Renal cortical epithelial cell (primary cell): ENCODE measurements at regions not wholly inside any gene's neighbourhood (a gene's known extent, or its start where the extent isn't known, plus 50 kb on each side); places are given as distances from the start of the nearest gene placed in this dataset.
A peak's percentile ranks its signal among the peaks of the same experiment; 100 is the strongest.

ENCODE experiments used
- DNase-seq: peaks from one replicate; pipeline ENCODE4 v3.0.0-alpha.2; 2011; ENCODE audit warnings: low read depth

DNA sequence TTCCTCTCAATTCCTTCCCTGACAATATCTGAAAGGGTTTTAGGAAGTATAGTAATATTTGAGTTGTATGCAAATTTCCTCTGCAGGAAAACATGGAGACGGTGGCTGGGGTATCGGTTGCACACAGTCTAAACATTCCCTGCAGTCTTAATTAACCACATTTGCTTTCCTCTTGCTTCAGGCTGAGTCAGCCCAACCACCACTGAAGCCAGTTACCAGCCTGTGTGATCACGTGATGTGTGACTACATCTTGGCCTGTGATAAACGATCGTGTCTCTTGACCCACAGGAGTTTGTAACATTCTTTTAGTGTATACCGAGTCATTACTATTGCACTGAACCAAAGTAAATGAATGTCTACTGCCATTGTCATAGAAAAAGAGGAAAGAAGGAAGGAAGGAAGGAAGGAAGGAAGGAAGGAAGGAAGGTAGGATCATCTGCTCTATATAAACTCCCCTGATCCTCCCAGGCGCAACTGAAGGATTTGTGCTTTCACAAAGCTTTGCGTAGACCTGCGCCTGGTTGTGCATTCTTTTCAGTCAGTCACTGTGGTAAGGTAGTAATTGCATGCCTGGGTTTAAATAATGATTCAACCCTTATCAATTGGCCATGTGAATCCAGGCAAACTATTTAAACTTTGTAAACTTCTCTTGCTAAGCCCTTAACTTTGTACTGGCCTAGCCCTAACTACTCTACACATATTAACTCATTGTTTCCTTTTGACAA lies 280.6 kb upstream of the SALL1 start:
- peak; percentile 100 for DNase-seq

DNA sequence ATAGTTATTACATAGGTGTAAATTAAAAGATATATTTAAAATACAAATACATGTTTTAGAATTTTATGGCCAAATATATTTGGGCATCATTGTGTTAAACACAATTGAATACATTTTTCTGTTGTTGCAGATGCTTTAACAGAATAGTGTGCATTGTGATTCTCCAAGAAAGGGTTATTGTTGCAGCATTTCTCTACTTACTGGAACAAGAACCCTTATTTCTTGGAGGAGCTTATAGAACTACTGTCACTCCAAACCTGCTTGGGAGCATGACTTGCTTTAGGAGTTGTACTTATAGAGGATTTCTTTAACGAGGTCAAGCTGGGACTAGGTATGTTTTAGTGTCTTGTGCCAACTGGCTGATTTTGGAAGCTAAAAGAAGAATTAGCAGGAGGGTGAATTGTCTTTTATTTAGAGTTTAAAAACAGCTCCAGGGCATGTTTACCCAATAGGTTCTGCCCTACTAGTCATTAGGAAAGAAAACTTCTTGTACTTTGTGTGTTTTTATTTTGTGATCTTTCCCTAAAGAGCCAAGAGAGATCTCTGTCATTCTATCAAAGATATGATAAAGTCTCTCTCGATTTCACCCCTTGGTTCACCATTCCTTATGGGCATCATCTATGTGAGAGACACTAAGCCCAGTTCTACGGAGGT lies 279.8 kb upstream of the SALL1 start:
- DNase-seq: peak; percentile 60

DNA sequence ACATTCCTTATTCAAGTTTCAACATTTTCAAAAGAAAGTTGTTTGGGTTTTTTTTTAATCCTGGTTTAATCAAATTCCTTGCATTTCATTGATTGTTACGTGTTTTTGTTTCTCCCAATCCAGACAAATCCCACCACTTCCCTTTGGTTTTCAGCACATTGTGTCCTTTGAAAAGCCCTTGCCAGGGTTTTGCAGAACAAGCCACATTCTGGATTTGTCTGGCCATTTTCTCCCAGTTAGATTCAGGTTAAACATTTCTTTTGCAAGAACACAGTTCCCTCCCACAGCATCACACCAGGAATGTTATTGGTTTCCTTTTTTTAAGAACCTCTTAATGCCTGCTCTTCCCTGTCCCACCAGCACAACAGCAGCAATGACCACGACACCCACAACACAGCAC lies 278.0 kb upstream of the SALL1 start:
- DNase-seq: peak; percentile 85

DNA sequence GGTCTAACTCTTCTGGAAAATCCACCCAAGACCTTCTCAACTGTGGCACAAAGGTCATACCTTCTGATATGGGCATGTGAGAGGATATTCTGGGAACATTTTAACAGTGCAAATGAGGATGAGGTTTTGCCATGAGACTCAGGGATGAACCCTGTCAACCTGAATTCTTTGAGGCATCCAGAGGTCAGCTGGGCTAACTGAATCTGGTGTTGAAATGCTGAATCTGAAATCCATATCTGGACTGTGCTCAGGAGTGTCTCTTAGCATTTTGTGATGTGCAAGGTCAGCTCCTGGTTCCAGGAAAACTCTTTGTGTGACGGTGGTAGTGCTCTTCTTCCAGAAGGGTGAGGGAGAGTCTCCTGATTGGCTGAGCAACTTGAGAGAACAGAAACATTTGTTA lies 276.0 kb upstream of the SALL1 start:
- DNase-seq: no peak

DNA sequence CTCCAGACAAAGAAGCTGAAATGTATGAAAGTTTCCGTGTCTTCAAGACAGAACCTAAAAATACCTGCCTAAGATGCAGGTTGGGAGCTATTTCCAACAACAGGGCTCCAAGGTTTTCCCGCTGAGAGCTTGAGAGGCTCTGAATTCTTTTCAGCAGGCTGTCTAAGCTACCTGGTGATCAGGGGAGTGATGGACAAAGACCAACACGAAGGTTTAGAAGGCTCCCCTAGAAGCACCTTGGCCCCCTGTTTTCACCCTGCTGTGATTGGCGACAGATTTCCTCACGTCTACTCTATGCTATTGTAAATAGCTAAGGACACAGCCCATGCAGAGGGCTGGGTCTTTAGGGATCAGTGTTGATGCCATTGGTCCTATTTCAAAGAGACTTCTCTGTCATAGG lies 275.2 kb upstream of the SALL1 start:
- DNase-seq: no peak

DNA sequence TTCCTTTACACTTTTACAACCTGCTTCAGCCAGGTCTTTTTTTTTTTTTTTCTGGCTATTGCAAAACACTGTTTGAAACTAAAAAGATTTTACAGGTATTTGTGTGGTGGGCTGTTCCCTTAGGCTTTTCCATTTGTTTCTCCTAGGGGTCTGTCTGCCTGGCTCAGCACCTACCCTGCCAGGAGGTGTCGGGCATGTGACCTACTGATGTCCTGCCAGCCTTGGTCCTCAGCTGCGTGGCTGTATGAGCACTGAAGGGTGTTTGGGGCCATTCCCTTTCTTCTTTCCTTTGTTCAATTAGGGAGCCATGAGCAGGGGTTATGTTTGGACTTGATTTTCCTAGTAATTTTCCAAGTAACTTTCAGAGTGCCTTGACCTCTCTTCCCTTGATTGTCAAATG lies 269.2 kb upstream of the SALL1 start:
- DNase-seq: peak; percentile 31

DNA sequence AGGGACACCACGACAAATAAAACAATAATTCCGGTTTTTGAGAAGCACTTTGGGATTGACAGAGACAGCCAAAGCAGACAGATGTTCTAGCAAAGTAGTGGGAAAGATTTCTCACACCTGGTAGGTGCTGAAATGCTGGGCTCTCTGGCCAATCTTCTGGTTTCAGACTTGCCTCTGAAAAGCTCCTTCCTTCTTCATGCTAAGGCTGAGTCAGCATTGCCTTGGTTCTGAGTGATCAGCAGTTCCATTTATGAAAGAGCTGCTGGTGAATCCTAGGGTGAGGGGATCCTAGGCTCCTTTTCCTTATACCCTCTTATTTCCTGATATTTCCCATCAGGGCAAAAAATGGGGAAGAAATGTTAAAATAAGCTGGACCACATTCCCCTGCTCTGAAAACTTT lies 268.7 kb upstream of the SALL1 start:
- peak; percentile 65 for DNase-seq

DNA sequence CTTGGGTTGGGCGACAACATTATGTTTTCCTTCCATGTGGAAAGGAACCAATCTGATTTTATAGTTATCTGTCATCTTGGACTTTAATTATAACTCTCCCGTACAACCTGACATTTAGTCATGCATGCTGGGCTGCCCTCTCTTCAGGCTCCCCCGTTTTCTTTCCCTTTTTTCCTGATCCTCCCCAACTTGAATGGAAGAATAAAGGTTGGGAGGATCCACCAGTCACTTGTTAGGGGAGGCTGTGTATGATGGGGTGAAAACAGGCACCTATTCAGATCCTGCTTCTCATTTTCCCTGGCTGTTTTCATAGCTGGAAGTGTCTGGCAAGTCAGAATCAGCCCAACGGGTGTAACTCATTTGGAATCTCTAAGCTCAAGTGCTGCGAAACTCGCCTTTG lies 267.2 kb upstream of the SALL1 start:
- DNase-seq: no peak

DNA sequence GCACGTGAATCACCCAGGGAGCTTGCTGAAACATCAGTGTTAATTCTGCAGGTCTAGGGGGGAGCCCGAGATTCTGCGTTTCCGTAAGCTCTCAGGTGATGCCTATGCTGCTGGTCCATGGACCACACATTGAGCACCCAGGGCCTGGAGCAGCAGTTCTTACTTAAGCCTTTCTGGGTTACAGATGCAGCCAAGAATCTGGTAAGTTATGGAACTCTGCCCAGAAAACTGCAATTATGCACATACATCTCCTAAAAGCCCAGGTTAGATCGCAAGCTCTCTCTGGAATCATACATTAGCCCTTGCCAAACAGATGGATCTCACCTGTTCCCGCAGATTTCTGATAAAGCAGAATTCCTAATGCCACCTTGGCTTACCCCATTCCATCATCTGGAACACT lies 265.9 kb upstream of the SALL1 start:
- no peak for DNase-seq

DNA sequence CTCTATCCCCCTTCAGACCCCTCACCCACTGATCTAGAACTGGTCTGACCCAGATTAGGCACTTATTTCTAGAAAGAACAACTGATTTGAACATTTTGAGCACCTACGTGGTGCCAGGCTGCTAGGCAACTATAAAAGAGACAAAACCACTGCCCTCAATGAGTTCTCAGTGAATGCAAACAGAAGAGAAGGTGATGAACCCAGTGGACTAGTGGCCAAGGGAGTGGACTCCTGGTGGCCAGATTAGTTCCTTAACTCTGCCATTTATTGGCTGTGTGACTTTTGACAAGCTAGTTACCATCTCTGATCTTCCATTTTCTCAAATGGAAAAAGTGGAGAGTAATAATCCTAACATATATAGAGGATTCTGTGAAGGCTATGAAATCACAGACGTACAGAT lies 259.1 kb upstream of the SALL1 start:
- no peak for DNase-seq

DNA sequence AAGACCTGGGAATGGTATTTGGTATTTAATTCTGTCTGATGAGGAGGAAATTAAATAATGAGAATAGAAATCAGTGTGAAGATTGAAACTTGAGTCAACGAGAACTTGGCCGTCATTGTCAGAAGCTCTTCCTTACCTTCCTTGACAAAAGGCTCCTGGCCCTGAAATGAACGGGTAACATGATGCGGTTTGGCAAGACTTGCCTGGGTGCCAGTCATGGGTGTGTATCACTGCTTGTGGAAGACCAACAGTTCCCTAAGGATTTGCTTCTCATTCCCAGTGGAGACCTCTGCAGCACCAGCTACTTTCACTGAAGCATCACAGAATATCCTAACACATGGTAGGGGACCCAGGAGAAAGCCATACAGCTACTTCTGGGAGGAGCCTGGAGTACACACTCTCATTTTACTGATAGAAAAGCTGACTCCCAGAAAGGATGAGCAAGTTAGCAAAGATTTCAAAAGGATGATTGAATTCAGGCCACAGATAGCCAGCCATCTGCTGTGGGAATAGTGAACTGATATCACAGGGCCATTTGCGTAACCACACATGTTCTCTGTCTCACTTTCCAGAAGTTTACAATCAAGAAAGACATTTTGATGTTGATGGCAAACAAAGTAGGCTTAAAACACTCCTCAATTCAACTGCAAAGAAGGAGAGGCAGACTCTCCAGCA lies 258.1 kb upstream of the SALL1 start:
- peak; percentile 49 for DNase-seq

DNA sequence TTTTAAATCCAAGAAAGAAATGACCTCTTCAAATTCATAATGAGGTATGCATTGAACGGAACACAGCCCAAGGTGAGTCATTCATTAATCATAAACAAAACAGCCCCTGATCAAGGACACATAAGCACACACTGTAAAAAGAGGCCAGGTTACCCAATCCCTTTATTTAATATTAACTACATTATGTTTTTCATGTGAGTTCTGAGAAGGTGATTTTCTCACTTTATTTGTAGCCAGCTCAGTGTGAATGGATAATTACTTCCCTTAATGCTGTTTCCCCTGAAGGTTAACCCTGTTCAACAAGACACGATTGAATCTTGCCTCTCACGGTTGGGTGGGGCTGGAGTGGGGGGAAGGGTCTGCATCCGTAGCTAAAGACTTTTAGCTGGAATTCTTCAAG lies 257.3 kb upstream of the SALL1 start:
- DNase-seq: peak; percentile 98

DNA sequence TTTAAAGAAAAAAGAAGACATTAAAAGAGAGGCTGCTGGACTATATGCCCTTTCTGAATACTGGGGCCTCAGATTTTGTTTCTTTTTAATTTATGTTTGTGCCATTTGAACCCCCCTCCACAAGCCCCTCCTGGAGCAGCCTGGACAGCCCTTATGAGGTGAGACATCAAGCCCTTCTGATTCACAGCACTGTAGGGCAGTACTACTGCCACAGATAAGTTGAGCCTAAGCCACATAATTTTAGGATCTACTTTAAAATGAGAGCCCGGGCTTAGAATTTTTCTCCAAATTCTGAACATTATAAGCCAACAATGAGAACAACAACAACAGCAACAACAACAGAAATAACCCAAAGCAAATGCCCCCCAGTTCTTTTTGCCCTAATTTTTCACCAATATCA lies 256.9 kb upstream of the SALL1 start:
- peak; percentile 47 for DNase-seq

DNA sequence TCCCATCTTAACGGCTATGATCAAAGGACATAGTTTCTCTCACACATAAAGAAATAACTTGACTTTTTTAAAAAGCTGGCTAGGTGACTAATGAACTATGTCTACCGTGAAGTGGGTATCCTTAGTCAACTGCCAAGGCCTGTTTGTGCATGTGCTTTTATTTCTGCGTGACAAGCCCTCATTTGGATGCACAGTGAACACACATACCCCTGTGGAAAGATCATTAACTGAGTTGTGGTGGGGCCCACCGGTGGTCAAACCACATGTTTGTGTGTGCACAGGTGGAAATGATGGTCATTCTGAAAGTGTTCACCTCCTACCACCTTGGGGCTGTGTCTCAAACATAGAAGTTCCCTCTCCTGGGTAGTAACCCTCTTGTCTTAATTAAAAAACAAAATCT lies 256.1 kb upstream of the SALL1 start:
- peak; percentile 97 for DNase-seq

DNA sequence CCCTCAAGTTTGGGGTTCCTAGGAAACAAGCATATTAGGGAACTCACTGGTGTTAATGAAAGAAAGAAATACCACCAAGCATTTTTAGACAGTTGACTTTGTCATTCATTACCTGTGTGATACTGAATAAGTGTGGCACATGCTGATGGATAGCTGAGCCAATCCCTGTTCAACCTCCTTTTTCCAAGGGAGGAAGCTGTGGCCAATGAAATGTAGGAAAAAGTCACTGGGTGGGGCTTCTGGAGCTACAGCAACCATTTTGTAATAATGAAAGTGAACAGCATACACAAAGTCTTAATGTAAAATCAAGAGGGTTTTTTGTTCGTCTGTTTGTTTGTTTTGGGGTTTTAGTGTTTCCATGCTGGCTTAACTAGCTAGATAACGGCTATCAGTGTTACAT lies 254.3 kb upstream of the SALL1 start:
- no peak for DNase-seq

DNA sequence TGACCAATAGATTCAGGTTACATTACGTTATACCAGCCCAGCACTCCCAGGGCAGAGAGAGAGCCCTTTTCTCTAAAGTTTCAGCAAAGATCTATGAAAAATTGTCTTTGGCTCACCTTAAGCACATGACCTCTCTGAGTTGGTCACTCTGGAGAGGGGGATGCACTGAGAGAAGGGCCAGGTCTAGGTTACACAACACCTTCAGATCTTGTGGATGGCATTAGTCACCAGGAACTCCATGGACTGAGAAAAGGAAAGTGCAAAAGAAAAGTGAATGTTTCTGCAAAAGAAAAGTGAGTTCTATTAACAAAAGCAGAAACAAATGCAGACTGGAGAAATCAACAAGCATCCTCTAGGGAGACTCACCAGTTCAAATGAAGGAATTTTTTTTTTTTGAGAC lies 253.3 kb upstream of the SALL1 start:
- peak; percentile 93 for DNase-seq

DNA sequence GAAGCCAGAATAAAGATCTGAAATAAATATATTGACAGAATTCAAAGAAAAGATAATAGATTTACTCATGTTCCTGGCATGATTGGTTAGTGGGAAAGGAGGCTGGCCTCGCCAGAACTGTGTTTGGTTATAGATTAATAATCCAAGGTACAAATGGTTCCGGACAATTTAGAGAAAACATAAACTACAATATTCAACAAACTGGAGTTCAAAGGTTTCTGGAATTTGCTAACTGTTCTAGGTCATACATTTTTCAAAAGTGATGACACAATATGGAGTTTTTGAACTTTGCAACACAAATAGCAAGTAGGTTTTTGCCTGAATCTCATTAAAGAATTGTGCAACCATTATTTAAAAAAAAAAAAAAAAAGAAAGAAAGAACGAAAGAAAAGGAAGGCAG lies 251.7 kb upstream of the SALL1 start:
- peak; percentile 80 for DNase-seq

DNA sequence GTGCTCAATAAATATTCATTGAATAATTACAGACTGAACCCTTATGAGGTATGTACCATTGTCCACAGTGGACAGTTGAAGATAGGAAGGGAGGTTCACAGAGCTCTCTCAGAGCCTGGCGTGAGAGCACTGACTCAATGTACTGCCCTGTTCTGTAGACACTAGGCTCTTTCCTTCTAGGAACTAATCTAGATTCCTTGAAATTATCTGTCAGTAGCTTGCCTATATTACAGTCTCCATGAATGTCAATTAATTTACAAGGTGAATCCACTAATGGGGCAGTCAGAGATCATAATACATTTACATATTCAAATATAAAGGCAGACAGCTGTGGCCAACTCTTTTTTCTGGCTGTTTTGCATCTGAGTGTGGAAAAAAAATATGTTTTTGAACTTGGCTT lies 251.2 kb upstream of the SALL1 start:
- DNase-seq: no peak

DNA sequence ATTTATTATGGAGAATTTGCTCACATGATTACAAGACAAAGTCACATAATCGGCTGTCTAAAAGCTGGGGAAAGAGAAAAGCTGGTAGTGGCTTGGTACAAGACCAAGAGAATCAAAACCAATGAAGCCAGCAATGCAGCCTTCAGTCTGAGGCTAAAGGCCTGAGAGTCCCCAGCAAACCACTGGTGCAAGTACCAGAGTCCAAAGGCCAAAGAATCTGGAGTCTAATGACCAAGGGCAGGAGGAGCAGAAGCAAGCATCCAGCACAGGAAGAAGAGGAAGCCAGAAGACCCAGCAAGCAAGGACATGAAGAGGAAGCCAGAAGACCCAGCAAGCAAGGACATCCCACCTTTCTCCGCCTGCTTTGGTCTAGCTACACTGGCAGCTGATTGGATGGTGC lies 250.6 kb upstream of the SALL1 start:
- DNase-seq: no peak

DNA sequence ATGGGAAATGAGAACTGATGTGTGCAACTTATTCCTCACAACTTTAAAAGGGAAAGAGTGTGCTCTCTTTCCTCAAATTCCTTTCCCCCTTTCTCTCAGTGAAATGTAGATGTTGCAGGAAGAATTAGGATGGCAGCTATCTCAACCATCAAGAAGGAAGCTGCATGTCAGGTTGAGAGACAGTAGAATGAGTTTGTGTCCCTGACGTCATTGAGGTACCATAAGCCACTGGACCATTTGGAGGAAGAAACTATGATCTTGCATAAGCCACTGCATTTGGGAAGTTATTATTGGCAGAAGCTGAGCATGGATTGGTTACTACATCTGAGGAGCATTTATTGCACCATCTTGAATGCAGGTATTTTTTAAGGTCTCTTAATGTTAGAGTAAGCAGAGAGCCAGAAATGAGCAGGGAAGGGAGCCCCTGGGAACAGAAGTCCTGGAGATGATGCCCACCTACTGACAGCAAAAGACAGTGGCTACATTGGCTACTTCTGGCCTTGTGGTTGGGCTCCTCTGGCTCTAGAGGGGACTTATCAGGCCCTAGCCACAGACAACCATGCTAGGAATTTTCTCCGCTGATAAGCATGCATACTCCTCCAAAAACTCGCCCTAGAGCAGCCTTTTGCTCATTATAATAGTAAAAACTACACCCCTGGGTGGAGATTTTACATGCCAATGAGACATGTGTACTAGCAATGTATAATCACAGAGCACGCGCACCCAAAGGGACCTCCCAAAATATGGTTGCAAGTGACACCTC lies 249.0 kb upstream of the SALL1 start:
- DNase-seq: no peak

DNA sequence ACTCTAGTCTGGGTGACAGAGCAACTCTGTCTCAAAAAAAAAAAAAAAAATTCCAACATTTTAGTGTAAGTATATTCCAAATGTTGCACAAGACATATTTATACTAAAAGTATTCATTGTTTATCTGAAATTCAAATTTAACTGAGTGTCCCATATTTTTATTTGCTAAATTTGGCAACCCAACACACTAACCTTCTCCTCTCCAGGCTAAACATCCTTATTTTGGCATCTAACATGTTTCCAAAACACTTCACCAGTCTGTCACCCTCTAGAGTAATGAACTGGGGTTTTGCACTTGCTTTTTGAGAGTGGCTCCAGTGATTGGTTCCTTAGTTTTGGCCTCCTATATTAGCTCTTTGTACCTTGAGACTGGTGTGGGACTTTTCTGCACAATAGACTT lies 243.4 kb upstream of the SALL1 start:
- no peak for DNase-seq

DNA sequence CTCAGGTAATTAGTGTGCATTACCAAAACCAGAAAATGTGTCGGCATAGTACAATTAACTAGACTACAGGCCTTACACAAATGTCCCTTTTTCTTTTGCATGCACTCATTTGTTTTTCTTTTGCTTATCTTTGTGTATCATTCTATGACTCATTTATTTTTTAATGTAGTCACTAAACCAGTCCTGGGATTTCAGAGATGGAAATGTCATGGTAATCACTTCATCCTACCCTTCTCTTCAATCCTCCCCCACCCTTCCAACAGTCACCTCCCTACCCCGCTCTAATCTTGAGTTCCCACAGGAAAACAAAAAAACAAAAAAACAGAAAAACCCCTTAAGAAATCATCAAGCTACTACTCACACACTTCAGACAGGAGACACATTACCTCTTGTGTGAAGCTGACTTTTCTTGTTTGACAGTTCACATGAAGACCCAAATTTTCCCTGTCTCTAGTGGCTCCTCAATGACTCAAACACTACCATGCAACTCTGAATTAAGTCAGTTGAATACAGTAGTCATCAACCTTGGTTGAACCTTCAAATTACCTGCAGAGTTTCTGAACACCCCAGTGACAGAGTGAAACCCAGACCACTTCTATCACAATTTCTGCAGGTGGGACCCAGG lies 242.4 kb upstream of the SALL1 start:
- DNase-seq: no peak
